Omental fat pad (tissue), 3 donors: ENCODE measurements at regions not wholly inside any gene's neighbourhood (a gene's known extent, or its start where the extent isn't known, plus 50 kb on each side); places are given as distances from the start of the nearest gene placed in this dataset. TPM values are rescaled to one million over a fixed set of nuclear protein-coding genes. Genes with fewer than 3 reads are reported as not detected.

Experiments used
- ATAC-seq: fragments of 150-250 bp; one replicate; pipeline ENCODE4 v1.9.1; 2016; ENCODE audit warnings: mild to moderate bottlenecking, moderate library complexity; ENCODE audit not compliant: low FRiP score
- DNase-seq: peaks from one replicate; pipeline ENCODE4 v3.0.0-alpha.2; 2019; ENCODE audit warnings: low spot score
- small RNA-seq: library from RNA; depleted of rRNA; stranded (forward); fragments of <200 nt; gene quantifications from one replicate; pipeline ENCODE3, GENCODE V24; 2016
- TF ChIP-seq, protein P1 (sequence below), 3 donors: fragments of 450-650 bp; IDR thresholded peaks; one replicate each; pipeline ENCODE4 v1.5.1; 2016 to 2017; ENCODE audit warnings: antibody characterized with exemption in 3 of 3, mild to moderate bottlenecking in 3 of 3, moderate library complexity in 2 of 3

DNA sequence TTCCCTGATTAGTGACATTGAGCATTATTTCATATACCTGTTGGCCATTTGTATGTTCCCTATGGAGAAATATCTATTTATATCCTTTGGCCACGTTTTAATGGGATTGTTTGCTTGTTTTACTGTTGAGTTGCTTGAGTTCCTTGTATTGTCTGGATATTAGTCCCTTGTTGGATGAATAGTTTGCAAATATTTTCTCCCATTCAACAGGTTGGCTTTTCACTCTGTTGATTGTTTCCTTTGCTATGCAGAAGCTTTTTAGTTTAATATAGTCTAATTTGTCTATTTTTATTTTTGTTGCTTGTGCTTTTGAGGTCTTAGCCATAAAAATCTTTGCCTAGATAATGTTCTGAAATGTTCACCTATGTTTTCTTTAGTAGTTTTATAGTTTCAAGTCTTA, 60.2 kb upstream of the HUWE1 start:
- ATAC-seq: no peak
- no peak for DNase-seq
- TF ChIP-seq, protein P1, sequence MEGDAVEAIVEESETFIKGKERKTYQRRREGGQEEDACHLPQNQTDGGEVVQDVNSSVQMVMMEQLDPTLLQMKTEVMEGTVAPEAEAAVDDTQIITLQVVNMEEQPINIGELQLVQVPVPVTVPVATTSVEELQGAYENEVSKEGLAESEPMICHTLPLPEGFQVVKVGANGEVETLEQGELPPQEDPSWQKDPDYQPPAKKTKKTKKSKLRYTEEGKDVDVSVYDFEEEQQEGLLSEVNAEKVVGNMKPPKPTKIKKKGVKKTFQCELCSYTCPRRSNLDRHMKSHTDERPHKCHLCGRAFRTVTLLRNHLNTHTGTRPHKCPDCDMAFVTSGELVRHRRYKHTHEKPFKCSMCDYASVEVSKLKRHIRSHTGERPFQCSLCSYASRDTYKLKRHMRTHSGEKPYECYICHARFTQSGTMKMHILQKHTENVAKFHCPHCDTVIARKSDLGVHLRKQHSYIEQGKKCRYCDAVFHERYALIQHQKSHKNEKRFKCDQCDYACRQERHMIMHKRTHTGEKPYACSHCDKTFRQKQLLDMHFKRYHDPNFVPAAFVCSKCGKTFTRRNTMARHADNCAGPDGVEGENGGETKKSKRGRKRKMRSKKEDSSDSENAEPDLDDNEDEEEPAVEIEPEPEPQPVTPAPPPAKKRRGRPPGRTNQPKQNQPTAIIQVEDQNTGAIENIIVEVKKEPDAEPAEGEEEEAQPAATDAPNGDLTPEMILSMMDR (IDR thresholded peaks at IDR 0.05): no peak

DNA sequence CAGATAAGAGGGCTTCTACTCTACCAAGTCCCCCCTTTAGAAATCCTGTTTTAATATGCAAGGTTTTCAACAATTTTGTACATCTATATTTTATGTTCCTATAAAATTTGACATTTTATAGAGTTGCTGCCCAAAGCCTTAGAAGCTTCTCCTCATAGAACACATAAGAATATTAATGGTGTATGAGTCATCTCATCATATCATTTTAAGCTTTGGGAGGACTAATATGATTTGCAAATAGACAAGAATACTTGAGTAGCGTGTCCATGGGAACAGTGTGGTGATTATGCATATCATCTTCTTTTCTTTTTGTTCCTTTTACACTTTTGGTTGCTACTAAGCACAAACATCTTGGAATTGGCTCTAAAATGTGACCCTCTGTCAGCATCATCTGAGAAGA, 56.7 kb upstream of the HUWE1 start:
- TF ChIP-seq, protein P1 (IDR thresholded peaks at IDR 0.05): no peak
- ATAC-seq: no peak
- DNase-seq: no peak

DNA sequence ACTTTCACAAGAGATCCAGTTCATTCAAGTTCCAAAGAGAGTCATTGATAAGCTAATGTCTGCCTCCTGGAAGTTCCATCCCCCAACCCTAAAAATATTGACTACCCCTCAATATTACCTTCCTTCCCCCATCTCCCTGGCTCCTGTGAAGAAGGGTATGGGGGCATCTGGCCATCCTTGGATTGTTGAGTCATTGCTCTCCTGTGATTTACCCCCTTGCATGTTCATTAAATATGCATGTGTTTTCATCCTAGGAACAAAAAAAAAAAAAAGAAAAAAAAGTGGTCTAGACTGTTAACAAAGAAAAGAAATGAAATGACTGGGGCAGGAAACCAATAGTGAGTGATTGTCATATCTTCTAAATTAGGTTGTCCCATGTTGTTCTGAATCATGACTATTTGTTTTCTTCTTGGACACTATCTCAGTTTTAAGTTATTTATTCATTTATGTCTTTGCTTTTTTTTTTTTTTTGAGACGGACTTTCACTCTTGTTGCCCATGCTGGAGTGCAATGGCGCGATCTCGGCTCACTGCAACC, 51.9 kb upstream of the HUWE1 start:
- DNase-seq (no peak), ATAC-seq (no peak)
- TF ChIP-seq, protein P1 (IDR thresholded peaks at IDR 0.05): no peak

Small RNA genes in the stretch of these regions (small RNA-seq; reads per million reads assigned to genes)
- not detected for gene BX323845.1
- not detected for gene BX323845.2
